HEK293 (cell line): ENCODE measurements at regions not wholly inside any gene's neighbourhood (a gene's known extent, or its start where the extent isn't known, plus 50 kb on each side); places are given as distances from the start of the nearest gene placed in this dataset.

Experiments used
- ZNF324 ChIP-seq: fragments of 450-650 bp; formaldehyde crosslinking; IDR thresholded peaks from 2 replicates; pipeline ENCODE4 v1.5.1; 2016; ENCODE audit warnings: missing biosample characterization, missing genetic modification characterization
- TF ChIP-seq, protein P1 (sequence below): fragments of 450-650 bp; formaldehyde crosslinking; IDR thresholded peaks from 2 replicates; pipeline ENCODE4 v1.5.1; 2016; ENCODE audit warnings: missing biosample characterization, missing genetic modification characterization

DNA sequence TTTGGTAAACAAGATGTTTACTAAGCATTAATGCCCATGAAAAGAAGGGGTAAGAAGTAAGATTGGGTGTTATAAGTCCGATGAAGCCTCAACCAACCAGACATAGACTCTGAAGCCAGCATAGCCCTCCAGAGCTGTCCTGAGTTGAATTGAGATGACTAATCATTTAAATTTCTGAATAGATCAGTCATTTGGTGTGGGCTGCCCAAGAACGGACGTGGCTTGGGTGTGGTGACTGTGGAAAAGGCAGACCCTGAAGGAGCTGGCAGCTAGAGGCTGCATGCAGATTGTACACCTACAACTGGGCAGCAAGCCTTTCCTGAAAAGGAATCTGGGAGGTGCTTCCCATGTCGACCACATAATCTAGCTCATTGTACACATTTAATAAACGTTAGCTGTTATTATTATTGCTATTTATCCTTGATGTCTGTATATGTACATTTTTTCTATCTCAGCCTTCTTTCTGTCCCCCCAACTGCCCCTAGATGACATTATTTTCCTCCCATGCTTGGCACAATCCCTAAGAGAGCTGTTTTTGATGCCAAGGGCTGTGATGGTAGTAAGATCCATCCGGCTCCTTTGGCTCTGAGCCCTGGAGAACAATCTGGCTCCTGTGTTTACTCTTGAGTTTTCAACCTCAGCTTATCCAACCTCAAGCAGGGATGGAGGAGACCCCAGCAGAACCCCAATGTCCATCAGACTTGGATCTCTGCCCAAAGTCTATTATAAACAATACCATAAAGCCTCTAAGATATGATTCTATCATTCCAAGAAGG is 57.6 kb upstream of the JAG1 start:
- no peak for TF ChIP-seq ZNF324 (tag by site-specific recombination)
- TF ChIP-seq, protein P1, sequence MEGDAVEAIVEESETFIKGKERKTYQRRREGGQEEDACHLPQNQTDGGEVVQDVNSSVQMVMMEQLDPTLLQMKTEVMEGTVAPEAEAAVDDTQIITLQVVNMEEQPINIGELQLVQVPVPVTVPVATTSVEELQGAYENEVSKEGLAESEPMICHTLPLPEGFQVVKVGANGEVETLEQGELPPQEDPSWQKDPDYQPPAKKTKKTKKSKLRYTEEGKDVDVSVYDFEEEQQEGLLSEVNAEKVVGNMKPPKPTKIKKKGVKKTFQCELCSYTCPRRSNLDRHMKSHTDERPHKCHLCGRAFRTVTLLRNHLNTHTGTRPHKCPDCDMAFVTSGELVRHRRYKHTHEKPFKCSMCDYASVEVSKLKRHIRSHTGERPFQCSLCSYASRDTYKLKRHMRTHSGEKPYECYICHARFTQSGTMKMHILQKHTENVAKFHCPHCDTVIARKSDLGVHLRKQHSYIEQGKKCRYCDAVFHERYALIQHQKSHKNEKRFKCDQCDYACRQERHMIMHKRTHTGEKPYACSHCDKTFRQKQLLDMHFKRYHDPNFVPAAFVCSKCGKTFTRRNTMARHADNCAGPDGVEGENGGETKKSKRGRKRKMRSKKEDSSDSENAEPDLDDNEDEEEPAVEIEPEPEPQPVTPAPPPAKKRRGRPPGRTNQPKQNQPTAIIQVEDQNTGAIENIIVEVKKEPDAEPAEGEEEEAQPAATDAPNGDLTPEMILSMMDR (tag by site-specific recombination) = no peak
